Adipocyte (in vitro differentiated cells): ENCODE measurements at regions not wholly inside any gene's neighbourhood (a gene's known extent, or its start where the extent isn't known, plus 50 kb on each side); places are given as distances from the start of the nearest gene placed in this dataset.
"Not testable (repeated sequence)": the region's sequence is repeated elsewhere in the genome, so short reads cannot be mapped to it uniquely, and the experiment has no call there.

Source experiments
- DNase-seq: peaks from one replicate; pipeline ENCODE4 v3.0.0-alpha.2; 2015; ENCODE audit warnings: low read depth
- H3K27me3 ChIP-seq: replicated peaks from 2 replicates; pipeline ENCODE4 v1.7.0; 2013; ENCODE audit warnings: mild to moderate bottlenecking, low read length, moderate library complexity; ENCODE audit not compliant: control insufficient read depth, insufficient read depth
- H3K36me3 ChIP-seq: 2 replicates; pipeline ENCODE4 v1.7.0; 2013; ENCODE audit warnings: low read length, mild to moderate bottlenecking, moderate library complexity; ENCODE audit not compliant: control insufficient read depth, insufficient read depth, severe bottlenecking
- H3K4me1 ChIP-seq: 2 replicates; pipeline ENCODE4 v1.7.0; 2013; ENCODE audit warnings: mild to moderate bottlenecking, low read length, moderate library complexity; ENCODE audit not compliant: control insufficient read depth, insufficient read depth
- H3K4me3 ChIP-seq: 2 replicates; pipeline ENCODE4 v1.7.0; 2013; ENCODE audit warnings: mild to moderate bottlenecking, low read length, moderate library complexity
- H3K9ac ChIP-seq: 2 replicates; pipeline ENCODE4 v1.7.0; 2013; ENCODE audit warnings: mild to moderate bottlenecking, low read length, moderate library complexity
- H3K9me3 ChIP-seq: 2 replicates; pipeline ENCODE4 v1.7.0; 2013; ENCODE audit warnings: mild to moderate bottlenecking, low read length, moderate library complexity; ENCODE audit not compliant: control insufficient read depth

DNA sequence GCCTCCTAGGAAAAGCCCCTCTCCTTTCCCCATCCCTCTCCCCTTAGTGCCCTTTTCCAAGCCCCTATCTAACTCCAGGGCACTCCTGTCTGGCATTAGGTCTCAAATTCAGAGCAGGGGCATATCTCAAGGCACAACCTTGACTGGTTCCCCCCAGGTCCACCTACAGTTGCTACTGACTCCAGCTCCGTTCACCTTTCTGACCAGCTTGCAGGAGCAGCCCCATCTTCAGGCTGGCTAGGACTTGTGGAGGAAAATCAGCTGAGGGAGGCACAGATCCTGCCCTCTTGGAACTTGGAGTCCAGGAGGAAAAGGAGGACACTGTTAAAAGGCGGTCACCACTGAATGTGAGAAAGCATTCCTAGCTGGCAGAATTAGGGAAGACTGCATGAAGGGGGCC lies 152.4 kb downstream of the ZFP36L2 start:
- no peaks in the 10 kb centered on the region for H3K27me3 ChIP-seq
- H3K9ac ChIP-seq = peak overlapping the region; percentile 85
- no peak for DNase-seq
- H3K4me1 ChIP-seq = peaks cover 76% of the 10 kb centered on the region
- no peaks in the 10 kb centered on the region for H3K36me3 ChIP-seq
- peak overlapping the region; percentile 74 for H3K4me3 ChIP-seq
- no peaks in the 10 kb centered on the region for H3K9me3 ChIP-seq

DNA sequence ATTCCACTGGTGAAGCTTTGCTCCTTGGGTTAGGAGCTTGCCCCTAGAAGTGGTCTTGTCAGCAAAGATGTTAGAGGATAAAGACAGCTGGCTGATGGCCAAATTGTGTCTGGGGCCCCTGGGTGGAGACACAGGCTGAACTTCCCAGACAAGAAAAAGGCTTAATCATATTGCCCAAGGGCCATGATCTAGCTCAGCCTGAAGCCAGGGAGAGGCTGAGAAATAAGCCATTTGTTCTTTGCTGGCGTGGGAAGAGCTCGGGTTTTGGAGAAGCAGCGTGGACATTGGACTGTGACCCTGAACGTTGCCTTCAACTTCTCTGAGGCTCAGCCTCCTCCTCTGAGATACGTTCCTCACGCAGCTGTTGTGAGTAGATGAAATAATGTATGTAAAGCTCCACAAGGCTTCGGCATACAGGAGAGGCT lies 153.0 kb downstream of the ZFP36L2 start:
- H3K4me1 ChIP-seq = peaks cover 81% of the 10 kb centered on the region
- no peaks in the 10 kb centered on the region for H3K9me3 ChIP-seq
- peak overlapping the region; percentile 85 for H3K9ac ChIP-seq
- H3K4me3 ChIP-seq = peak overlapping the region; percentile 74
- H3K36me3 ChIP-seq = no peaks in the 10 kb centered on the region
- peak; percentile 89 for DNase-seq
- no peaks in the 10 kb centered on the region for H3K27me3 ChIP-seq

DNA sequence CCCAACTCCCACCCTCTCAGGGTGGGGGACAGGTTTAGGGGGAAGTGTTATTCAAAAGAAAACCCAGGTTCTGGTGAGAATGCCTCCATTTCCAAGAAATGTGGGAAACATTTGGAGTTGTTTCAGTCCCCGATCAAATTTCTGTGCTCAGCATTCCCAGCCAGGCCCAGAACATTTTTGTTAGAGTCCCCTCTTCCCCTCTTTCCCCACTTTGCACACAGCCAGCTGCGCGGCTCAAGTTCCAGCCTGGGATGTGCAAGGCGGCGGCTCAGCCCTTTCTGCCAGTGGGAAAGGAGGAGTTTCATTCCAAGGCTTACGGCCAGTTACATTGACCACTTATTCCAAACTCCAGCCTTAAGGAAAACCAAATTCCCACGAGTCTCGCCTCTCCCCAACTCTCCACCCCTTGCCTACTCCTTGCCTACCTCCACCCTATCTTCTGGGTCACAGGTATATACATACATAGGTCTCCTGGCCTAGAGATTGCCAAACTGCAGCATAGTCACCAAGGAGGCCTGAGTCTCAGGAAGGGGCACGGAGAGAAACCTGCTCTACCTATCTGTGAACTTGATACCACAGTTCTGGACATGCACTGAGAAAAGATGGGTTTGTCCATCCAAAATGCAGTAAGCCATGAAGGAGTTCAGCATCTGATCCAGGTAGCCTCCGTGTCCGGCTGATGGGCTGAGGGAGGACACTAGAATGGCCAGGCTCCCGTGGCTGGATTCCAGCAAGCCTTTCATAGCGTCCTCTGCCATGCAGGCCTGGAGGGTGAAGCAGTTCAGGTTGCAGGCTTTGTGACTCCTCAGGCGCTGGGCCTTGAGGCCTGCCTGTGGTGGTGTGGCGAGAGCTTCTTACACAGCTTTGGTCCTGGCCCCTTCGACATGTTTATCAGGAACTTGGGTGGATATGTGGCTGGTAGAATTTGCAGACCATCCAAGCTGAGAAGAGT lies 154.5 kb downstream of the ZFP36L2 start:
- peak overlapping the region; percentile 86 for H3K9ac ChIP-seq
- H3K4me1 ChIP-seq = peaks cover 76% of the 10 kb centered on the region
- H3K4me3 ChIP-seq = peak overlapping the region; percentile 57
- DNase-seq = peak; percentile 63
- H3K36me3 ChIP-seq = no peaks in the 10 kb centered on the region
- H3K9me3 ChIP-seq = no peaks in the 10 kb centered on the region
- H3K27me3 ChIP-seq = no peaks in the 10 kb centered on the region

DNA sequence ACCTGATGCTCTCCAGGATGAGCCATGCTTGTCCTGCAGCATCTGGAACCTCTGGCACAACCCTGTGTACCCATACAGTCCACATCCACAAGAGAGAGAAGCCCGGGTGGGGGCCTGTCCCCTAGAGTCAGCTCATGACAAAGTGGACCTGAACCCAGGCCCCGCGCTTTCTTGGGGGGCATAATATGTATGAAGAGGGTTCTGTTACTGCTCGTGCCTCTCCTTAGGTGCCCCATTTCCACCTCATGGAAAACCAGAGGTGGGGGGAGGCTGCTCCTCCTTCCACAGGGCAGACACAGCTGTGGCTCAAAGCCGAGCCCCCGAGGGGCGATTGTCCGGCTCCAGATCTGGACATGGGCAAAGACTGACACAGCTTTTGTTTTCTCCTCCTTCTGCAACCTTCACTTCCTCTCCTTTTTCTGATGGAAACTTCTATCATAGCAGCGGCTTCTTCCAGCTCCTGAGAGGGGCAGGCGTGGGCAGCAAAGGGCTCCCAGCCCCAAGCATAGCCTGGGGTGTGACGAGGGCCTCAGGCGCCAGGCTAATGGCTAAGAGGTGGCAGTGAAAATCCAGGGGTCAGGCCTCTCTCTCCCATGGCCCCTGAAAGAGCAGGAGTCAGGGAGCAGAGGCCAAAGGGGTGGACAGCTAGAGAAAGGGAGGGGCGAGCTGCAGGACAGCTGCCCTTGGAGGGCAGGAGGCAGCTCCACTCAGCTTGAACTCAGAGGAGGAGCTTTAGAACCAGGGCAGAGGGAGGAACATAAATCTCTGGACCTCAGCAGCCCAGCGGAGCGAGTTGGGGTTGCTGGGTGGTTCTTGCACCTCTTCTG lies 155.5 kb downstream of the ZFP36L2 start:
- Histone ChIP-seq H3K36me3 (no peaks in the 10 kb centered on the region), H3K4me1 (peaks cover 67% of the 10 kb centered on the region), H3K4me3 (peak overlapping the region; percentile 57), H3K9me3 (no peaks in the 10 kb centered on the region), H3K9ac (peak overlapping the region; percentile 86), H3K27me3 (no peaks in the 10 kb centered on the region)
- DNase-seq = no peak

DNA sequence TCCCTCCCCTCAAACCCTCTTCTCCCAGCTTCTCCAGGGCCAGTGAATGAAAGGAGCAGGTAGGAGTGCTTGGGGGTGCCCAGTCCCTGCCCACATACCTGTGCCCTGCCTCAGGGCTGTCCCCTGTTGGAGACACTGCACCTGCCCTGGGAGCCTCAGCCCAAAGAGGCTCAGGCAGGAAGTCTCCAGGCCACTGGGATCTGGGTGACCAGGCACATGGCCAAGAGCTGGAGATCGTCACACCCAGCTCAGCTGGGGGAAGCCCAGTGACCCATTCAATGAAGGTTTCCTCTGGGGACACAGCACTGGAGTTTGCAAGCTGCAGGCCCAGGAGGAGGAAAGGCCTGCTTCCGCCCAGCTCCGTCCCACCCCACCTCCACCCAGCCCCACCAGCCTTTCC lies 156.4 kb downstream of the ZFP36L2 start:
- H3K4me1 ChIP-seq = peaks cover 59% of the 10 kb centered on the region
- H3K4me3 ChIP-seq = no peak overlapping the region
- no peaks in the 10 kb centered on the region for H3K36me3 ChIP-seq
- H3K9ac ChIP-seq = no peak overlapping the region
- no peaks in the 10 kb centered on the region for H3K9me3 ChIP-seq
- no peaks in the 10 kb centered on the region for H3K27me3 ChIP-seq
- no peak for DNase-seq

DNA sequence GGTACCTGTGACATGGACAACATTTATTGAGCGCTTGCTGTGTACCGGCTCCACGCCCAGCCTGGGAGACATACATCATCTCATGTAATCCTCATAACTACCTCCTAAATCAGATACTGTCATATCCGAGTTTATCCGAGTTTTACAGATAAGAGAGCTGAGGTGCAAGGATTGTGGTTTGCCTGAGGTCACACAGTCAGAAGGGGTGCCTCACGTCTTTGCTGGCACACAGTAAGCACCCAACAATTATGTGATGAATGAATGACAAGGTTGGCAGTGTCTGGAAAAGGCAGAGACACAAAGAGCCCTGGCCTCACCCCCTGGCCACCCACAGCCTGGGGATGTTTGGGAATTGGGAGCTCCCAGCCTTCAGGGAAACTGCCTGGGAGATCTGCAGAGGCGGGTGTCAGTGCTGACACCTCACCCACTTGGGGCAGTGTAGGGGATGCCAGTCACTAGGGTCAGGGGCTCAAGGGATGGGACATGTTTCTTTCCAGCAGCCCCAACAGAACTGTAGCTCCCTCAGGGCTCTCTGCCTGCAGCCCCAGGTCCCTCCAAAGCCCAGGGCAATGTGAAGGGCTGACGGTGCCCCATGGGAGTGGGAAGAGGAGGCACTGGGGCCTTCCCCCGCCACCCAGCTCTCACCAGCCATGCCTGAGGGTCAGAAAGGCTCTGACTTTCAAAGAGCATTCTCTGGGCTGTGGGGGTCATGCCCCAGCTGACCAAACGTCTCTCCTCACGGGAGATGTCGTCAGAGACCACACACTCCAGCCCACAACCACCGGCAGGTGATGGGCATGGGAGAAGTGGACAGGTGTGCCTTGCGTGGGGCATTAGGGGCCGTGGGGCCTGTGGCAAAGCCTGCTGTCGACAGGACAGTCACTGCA lies 157.5 kb downstream of the ZFP36L2 start:
- peaks cover 49% of the 10 kb centered on the region for H3K4me1 ChIP-seq
- no peak overlapping the region for H3K4me3 ChIP-seq
- H3K9me3 ChIP-seq = no peaks in the 10 kb centered on the region
- no peaks in the 10 kb centered on the region for H3K27me3 ChIP-seq
- DNase-seq = no peak
- no peak overlapping the region for H3K9ac ChIP-seq
- no peaks in the 10 kb centered on the region for H3K36me3 ChIP-seq

DNA sequence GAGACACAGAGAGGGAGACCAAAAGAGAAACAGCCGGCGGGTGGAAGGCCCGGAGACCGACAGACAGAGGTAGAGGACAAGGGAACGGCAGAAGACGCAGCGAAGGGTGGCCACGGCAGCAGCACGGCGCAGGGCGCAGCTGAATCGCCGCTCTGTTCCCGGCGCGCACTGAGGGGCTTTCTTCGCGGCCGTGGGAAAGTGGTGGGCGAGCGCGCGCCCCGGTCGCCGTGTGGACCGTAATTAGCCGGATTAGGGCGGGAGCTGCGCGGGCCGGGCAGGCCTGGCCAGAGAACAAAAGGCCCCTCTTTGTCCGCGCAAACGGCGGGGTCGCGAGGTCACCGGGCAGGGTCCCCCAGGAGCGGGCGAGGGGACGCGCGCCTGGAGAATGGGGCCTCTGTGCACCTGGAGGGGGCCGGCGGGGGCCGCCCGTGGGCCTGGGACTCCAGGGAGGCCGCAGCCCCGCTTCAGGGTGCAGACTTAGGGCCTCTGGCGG lies 158.3 kb downstream of the ZFP36L2 start:
- no peak overlapping the region for H3K9ac ChIP-seq
- H3K36me3 ChIP-seq = no peaks in the 10 kb centered on the region
- DNase-seq = no peak
- H3K4me3 ChIP-seq = no peak overlapping the region
- no peaks in the 10 kb centered on the region for H3K27me3 ChIP-seq
- H3K9me3 ChIP-seq = no peaks in the 10 kb centered on the region
- H3K4me1 ChIP-seq = peaks cover 41% of the 10 kb centered on the region

DNA sequence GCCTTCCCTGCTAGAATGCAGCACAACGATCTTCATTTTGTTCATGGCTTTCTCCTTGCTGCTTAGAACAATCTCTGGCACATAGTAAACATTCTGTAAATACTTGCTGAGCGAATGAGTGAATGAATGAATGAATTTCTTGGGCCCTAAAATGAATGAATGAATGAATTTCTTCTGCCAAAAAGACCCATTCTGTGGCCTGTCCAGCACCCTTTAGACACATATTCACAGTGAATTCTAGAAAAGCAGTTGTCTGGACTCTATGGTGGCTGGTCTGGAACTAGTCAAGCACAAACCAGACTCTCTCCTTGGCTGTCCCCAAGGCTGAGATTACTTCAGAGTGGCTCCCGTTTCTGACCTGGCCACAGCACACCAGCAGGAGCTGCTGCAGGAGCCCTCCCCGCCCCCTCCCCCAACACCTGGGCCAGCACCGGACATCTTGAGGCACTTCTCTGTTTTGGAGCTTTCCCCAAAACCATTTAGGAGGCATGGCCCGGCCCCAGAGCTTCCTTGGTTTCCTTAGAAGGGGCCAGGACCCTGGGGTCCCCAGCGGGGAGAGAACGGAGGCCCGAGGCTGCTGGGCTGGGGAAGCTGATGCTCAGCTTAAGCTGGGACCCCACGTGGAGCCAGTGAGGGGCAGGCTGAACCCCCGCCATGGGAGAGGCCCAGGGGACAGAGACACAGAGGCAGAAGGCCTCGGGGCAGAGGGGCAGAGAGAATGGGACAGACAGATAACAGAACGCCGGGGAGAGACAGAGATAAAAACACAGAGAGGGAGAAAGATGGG lies 159.0 kb downstream of the ZFP36L2 start:
- peaks cover 37% of the 10 kb centered on the region for H3K4me1 ChIP-seq

DNA sequence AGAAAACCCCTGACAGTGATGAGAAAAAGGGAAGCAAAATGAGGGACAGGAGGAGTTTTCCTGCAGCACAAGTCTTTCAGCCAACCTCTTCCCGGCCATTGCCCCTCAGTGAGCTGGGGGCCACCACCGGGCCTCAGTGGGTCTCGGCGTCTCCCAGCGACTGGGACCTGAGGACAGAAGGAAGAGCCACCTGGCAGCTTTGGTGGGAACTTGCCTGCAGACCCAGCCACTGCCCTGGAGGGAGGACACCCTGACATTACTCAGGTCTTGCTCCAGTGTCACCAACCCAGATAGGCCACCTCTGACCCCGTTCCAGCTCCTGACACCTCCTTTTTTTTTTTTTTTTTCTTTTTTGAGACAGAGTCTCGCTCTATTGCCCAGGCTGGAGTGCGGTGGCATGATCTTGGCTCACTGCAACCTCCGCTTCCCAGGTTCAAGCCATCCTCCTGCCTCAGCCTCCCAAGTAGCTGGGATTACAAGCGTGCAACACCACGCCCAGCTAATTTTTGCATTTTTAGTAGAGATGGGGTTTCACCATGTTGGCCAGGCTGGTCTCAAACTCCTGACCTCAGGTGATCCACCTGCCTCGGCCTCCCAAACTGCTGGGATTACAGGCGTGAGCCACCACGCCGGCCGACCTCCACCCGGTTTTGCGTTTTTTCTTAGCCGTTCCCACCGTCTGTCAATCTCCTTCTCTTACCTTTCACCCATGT lies 159.7 kb downstream of the ZFP36L2 start:
- H3K9me3 ChIP-seq, H3K27me3 ChIP-seq, DNase-seq, H3K4me3 ChIP-seq, H3K36me3 ChIP-seq, H3K9ac ChIP-seq: not testable (repeated sequence)
- H3K4me1 ChIP-seq = peaks cover 29% of the 10 kb centered on the region

More for the DNA sequence above, 159.0 kb downstream of the ZFP36L2 start:
- H3K27me3 ChIP-seq = no peaks in the 10 kb centered on the region
- no peak for DNase-seq
- H3K9ac ChIP-seq = no peak overlapping the region
- no peak overlapping the region for H3K4me3 ChIP-seq
- H3K9me3 ChIP-seq = no peaks in the 10 kb centered on the region
- no peaks in the 10 kb centered on the region for H3K36me3 ChIP-seq

DNA sequence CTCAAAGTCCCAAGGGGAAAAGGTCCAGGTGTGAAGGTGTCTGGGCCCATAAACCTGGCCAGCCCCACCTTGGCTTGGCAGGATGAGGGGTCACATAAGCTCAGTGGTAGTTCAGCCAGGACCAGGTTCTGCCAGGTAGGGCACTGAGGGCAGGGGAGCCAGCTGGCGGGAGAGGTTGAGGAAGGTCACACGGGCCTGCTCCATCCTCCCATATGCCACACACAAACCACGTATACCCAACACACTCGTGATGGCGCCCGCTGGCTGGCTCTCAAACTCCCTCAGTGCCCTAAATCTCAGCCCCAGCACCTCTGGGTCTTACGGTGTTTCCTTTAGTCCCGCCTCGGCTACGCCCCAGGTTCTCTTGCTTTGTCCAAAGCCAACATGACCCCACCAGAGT lies 160.5 kb downstream of the ZFP36L2 start:
- Histone ChIP-seq H3K36me3 (no peaks in the 10 kb centered on the region), H3K4me3 (no peak overlapping the region), H3K9ac (no peak overlapping the region), H3K4me1 (peaks cover 21% of the 10 kb centered on the region), H3K27me3 (no peaks in the 10 kb centered on the region), H3K9me3 (peaks cover 8% of the 10 kb centered on the region)
- no peak for DNase-seq
